HepG2 (cell line): ENCODE measurements at regions not wholly inside any gene's neighbourhood (a gene's known extent, or its start where the extent isn't known, plus 50 kb on each side); places are given as distances from the start of the nearest gene placed in this dataset.

Experiments used
- ATAC-seq: fragments of 200-7000 bp; cut with Tn5 transposase; 3 replicates; pipeline ENCODE4 v1.9.1; 2020; ENCODE audit warnings: mild to moderate bottlenecking, moderate library complexity
- BruUV-seq: library from RNA; stranded (reverse); fragments of 400-500 nt; replicated peaks from 2 replicates; lab custom pipeline; 2021; lab: Mats Ljungman, UMichigan
- CTCF ChIA-PET: fragments of 300-600 bp; formaldehyde crosslinking; extraction: SDS; loops from one replicate; lab custom pipeline; 2021; ENCODE audit warnings: low total read pairs, inconsistent platforms, low intra/inter-chr PET ratio; lab: Yijun Ruan, JAX
- POLR2A ChIA-PET: fragments of 350-600 bp; sonication (Branson Sonifier 250); formaldehyde crosslinking; loops from one replicate; lab custom pipeline; 2020; ENCODE audit warnings: antibody characterized with exemption, inconsistent platforms; lab: Yijun Ruan, JAX
- DNase-seq: peaks from one replicate; pipeline ENCODE4 v3.0.0-alpha.2; 2015; ENCODE audit warnings: low spot score
- FAIRE-seq: peaks from 3 replicates; lab custom pipeline; 2011; peaks lifted over from hg19 to GRCh38; lab: Jason Lieb, UNC
- H2AFZ ChIP-seq: one replicate; pipeline ENCODE4 v1.6.1; 2011; ENCODE audit warnings: low read length, inconsistent platforms
- H3K27ac ChIP-seq: fragments of 300-600 bp; 3 replicates; pipeline ENCODE4 v1.8.0; 2011; ENCODE audit warnings: mixed run types, mild to moderate bottlenecking, mixed read lengths, low read length, inconsistent platforms; ENCODE audit not compliant: insufficient read depth; ENCODE audit errors: extremely low read length
- H3K27me3 ChIP-seq, 2 experiments: fragments of 200-600 bp in 1 of 2; 2 replicates in 1 of 2; 3 replicates in 1 of 2; pipeline versions ENCODE4 v1.6.0 to v1.8.0; 2011; ENCODE audit warnings: low read length in 2 of 2, mild to moderate bottlenecking in 2 of 2, moderate library complexity in 2 of 2, inconsistent platforms in 1 of 2; ENCODE audit not compliant: insufficient read depth in 2 of 2, control insufficient read depth in 1 of 2
- H3K36me3 ChIP-seq, 2 experiments: fragments of 200-600 bp in 1 of 2; replicated peaks in 1 of 2; 2 replicates in 1 of 2; 3 replicates in 1 of 2; pipeline versions ENCODE4 v1.5.1 to v1.8.0; 2011; ENCODE audit warnings: low read length in 2 of 2, inconsistent platforms in 1 of 2; ENCODE audit not compliant: insufficient read depth in 2 of 2, control insufficient read depth in 1 of 2
- H3K4me1 ChIP-seq: 2 replicates; pipeline ENCODE4 v1.5.1; 2012; ENCODE audit warnings: low read length, inconsistent platforms; ENCODE audit not compliant: insufficient read depth
- H3K4me2 ChIP-seq: 2 replicates; pipeline ENCODE4 v1.6.0; 2011; ENCODE audit warnings: low read depth, low read length, inconsistent platforms
- H3K4me3 ChIP-seq, 3 experiments: fragments of 200-600 bp in 1 of 3; sonication (generic), shearing (Covaris generic) in 1 of 3; replicated peaks in 1 of 3; 2 replicates each; pipeline ENCODE4 v1.5.1; 2011 to 2016; ENCODE audit warnings: low read length in 3 of 3, inconsistent platforms in 2 of 3, low read depth in 2 of 3, mild to moderate bottlenecking in 2 of 3, control low read depth in 1 of 3, mixed read lengths in 1 of 3; ENCODE audit not compliant: insufficient read depth in 1 of 3
- H3K79me2 ChIP-seq: one replicate; pipeline ENCODE4 v1.6.1; 2011; ENCODE audit warnings: low read length, inconsistent platforms; ENCODE audit not compliant: insufficient read depth
- H3K9ac ChIP-seq: 2 replicates; pipeline ENCODE4 v1.6.0; 2011; ENCODE audit warnings: mild to moderate bottlenecking, low read depth, low read length, inconsistent platforms; ENCODE audit not compliant: insufficient read depth
- H3K9me3 ChIP-seq: 2 replicates; pipeline ENCODE4 v1.5.1; 2012; ENCODE audit warnings: mild to moderate bottlenecking, low read length
- H4K20me1 ChIP-seq: 2 replicates; pipeline ENCODE4 v1.6.0; 2011; ENCODE audit warnings: inconsistent platforms, mild to moderate bottlenecking, low read length, moderate library complexity; ENCODE audit not compliant: insufficient read depth
- DMTF1 ChIP-seq: sonication (generic); formaldehyde crosslinking; IDR thresholded peaks from 2 replicates; pipeline ENCODE4 v1.4.0; 2020; ENCODE audit warnings: mild to moderate bottlenecking, missing genetic modification reagents
- HMGA1 ChIP-seq: sonication (generic); formaldehyde crosslinking; conservative IDR thresholded peaks from 2 replicates; pipeline ENCODE4 v1.4.0; 2020; ENCODE audit warnings: missing genetic modification reagents
- IKZF4 ChIP-seq: sonication (generic); formaldehyde crosslinking; IDR thresholded peaks from 2 replicates; pipeline ENCODE4 v1.5.1; 2020; ENCODE audit warnings: borderline replicate concordance, mild to moderate bottlenecking, low read depth, missing genetic modification reagents; ENCODE audit errors: not compliant biosample characterization
- KDM4B ChIP-seq: sonication (generic); formaldehyde crosslinking; IDR thresholded peaks from 2 replicates; pipeline ENCODE4 v1.4.0; 2020; ENCODE audit warnings: missing genetic modification reagents
- PCBP1 ChIP-seq: fragments of 200-400 bp; formaldehyde crosslinking; IDR thresholded peaks from 2 replicates; pipeline ENCODE4 v1.6.1; 2017; ENCODE audit warnings: mild to moderate bottlenecking, low read depth, low read length, borderline replicate concordance
- SMAD1 ChIP-seq: sonication (generic); formaldehyde crosslinking; IDR thresholded peaks from 2 replicates; pipeline ENCODE4 v1.4.0; 2020; ENCODE audit warnings: missing genetic modification reagents, low read depth, mild to moderate bottlenecking, borderline replicate concordance
- SP5 ChIP-seq: IDR thresholded peaks from 2 replicates; pipeline ENCODE4 v1.6.1; 2016; ENCODE audit warnings: low read depth, borderline replicate concordance
- STAT5B ChIP-seq: sonication (generic); formaldehyde crosslinking; IDR thresholded peaks from 2 replicates; pipeline ENCODE4 v1.4.0; 2020; ENCODE audit warnings: missing genetic modification reagents
- TRIM24 ChIP-seq: sonication (generic); formaldehyde crosslinking; IDR thresholded peaks from 2 replicates; pipeline ENCODE4 v1.8.0; 2022; ENCODE audit warnings: mild to moderate bottlenecking, missing genetic modification reagents
- ZNF20 ChIP-seq: sonication (generic); formaldehyde crosslinking; IDR thresholded peaks from 2 replicates; pipeline ENCODE4 v1.4.0; 2020; ENCODE audit warnings: mild to moderate bottlenecking, moderate library complexity, missing genetic modification reagents
- ZNF225 ChIP-seq: sonication (generic); formaldehyde crosslinking; IDR thresholded peaks from 2 replicates; pipeline ENCODE4 v1.4.0; 2020; ENCODE audit warnings: mild to moderate bottlenecking, missing genetic modification reagents
- ZNF350 ChIP-seq: sonication (generic); formaldehyde crosslinking; IDR thresholded peaks from 2 replicates; pipeline ENCODE4 v1.4.0; 2020; ENCODE audit warnings: mild to moderate bottlenecking, low read depth, missing genetic modification reagents, borderline replicate concordance
- ZNF432 ChIP-seq: sonication (generic); formaldehyde crosslinking; IDR thresholded peaks from 2 replicates; pipeline ENCODE4 v1.5.0; 2020; ENCODE audit warnings: missing genetic modification reagents, mild to moderate bottlenecking, borderline replicate concordance
- ZNF557 ChIP-seq: sonication (generic); formaldehyde crosslinking; IDR thresholded peaks from 2 replicates; pipeline ENCODE4 v1.4.0; 2020; ENCODE audit warnings: missing genetic modification reagents
- ZNF577 ChIP-seq: sonication (generic); formaldehyde crosslinking; IDR thresholded peaks from 2 replicates; pipeline ENCODE4 v1.4.0; 2020; ENCODE audit warnings: mild to moderate bottlenecking, low read depth, missing genetic modification reagents, borderline replicate concordance
- ZNF816 ChIP-seq: sonication (generic); formaldehyde crosslinking; IDR thresholded peaks from 2 replicates; pipeline ENCODE4 v1.8.0; 2022; ENCODE audit warnings: missing genetic modification reagents, mild to moderate bottlenecking, borderline replicate concordance
- ZSCAN21 ChIP-seq: sonication (generic); formaldehyde crosslinking; IDR thresholded peaks from 2 replicates; pipeline ENCODE4 v1.8.0; 2022; ENCODE audit warnings: mild to moderate bottlenecking, missing genetic modification reagents, moderate library complexity, borderline replicate concordance
- WGBS: methylation state at CpG from one replicate; pipeline ENCODE4 v1.1.6; 2017; ENCODE audit warnings: low lambda C conversion rate; 5-methylcytosine and 5-hydroxymethylcytosine counted together
- in situ Hi-C: cut with HindIII; loops from 2 replicates; pipeline ENCODE4 v1.10.0; 2017; ENCODE audit warnings: low pct_unique_long_range_greater_than_20kb; ENCODE audit not compliant: extremely low pct_ligation_motif_present
- intact Hi-C: fragments of 100-400 bp; cut with micrococcal nuclease; formaldehyde crosslinking; loops from one replicate; pipeline ENCODE4 v1.10.0; 2022; ENCODE audit not compliant: unreplicated experiment
- TF ChIP-seq, protein P1 (sequence below): sonication (generic); formaldehyde crosslinking; IDR thresholded peaks from 2 replicates; pipeline ENCODE4 v1.4.0; 2020; ENCODE audit warnings: mild to moderate bottlenecking, missing genetic modification reagents
- TF ChIP-seq, protein P2 (sequence below): fragments of 450-650 bp; IDR thresholded peaks from 2 replicates; pipeline ENCODE4 v1.6.1; 2017; ENCODE audit warnings: mild to moderate bottlenecking

GRCh38 chr9:82443312-82443711, 454.7 kb downstream of the SPATA31D1 start (continued):
- TF ChIP-seq ZNF225 (CRISPR knock-in tag) (no peak), KDM4B (CRISPR knock-in tag) (no peak), PCBP1 (no peak), HMGA1 (CRISPR knock-in tag) (no peak), SP5 (CRISPR knock-in tag) (no peak)
- TF ChIP-seq, protein P1, sequence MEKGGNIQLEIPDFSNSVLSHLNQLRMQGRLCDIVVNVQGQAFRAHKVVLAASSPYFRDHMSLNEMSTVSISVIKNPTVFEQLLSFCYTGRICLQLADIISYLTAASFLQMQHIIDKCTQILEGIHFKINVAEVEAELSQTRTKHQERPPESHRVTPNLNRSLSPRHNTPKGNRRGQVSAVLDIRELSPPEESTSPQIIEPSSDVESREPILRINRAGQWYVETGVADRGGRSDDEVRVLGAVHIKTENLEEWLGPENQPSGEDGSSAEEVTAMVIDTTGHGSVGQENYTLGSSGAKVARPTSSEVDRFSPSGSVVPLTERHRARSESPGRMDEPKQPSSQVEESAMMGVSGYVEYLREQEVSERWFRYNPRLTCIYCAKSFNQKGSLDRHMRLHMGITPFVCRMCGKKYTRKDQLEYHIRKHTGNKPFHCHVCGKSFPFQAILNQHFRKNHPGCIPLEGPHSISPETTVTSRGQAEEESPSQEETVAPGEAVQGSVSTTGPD (CRISPR knock-in tag), result no peak

DNA sequence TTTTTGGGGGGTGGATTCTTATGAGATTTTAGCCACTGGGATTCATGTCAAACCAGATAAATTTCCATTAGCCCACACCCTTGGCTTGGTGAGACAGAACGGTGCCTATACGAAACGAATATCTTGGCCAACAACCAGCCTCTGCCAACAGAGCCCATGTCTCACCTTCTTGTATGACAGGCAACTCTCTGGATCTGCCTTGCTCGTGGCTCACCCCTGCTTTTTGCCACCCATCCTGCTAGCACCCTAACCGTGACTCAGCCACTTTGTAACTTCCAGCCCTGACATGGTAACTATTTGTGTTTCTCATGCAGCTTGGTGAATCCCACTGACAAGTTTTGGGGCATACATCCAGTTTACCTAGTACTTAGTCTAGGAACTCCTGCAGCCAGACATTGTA, 457.0 kb downstream of the SPATA31D1 start:
- Histone ChIP-seq H3K27ac (no peak overlapping the region), H3K9ac (no peak overlapping the region), H4K20me1 (no peaks in the 10 kb centered on the region), H3K9me3 (peaks cover 65% of the 10 kb centered on the region), H3K4me1 (no peaks in the 10 kb centered on the region), H3K27me3 (no peaks in the 10 kb centered on the region), H3K79me2 (no peaks in the 10 kb centered on the region), H3K4me2 (no peak overlapping the region), H2AFZ (no peak overlapping the region), H3K4me3 (no peak overlapping the region), H3K36me3 (no peaks in the 10 kb centered on the region)
- intact Hi-C loops, result no loop called here
- ATAC-seq (no peak), DNase-seq (no peak), FAIRE-seq (no peak)
- BruUV-seq, result no TSS peak
- in situ Hi-C loops, result no loop called here
- ChIA-PET POLR2A (no interaction called here), CTCF (no interaction called here)
- WGBS, result 43% methylated on average over 5 of the region's 5 CpGs
- no peak for TF ChIP-seq TRIM24
- no peak for TF ChIP-seq ZNF350 (CRISPR knock-in tag)
- no peak for TF ChIP-seq SMAD1 (CRISPR knock-in tag)
- TF ChIP-seq ZNF20, result no peak
- no peak for TF ChIP-seq ZSCAN21 (CRISPR knock-in tag)
- TF ChIP-seq, protein P2, sequence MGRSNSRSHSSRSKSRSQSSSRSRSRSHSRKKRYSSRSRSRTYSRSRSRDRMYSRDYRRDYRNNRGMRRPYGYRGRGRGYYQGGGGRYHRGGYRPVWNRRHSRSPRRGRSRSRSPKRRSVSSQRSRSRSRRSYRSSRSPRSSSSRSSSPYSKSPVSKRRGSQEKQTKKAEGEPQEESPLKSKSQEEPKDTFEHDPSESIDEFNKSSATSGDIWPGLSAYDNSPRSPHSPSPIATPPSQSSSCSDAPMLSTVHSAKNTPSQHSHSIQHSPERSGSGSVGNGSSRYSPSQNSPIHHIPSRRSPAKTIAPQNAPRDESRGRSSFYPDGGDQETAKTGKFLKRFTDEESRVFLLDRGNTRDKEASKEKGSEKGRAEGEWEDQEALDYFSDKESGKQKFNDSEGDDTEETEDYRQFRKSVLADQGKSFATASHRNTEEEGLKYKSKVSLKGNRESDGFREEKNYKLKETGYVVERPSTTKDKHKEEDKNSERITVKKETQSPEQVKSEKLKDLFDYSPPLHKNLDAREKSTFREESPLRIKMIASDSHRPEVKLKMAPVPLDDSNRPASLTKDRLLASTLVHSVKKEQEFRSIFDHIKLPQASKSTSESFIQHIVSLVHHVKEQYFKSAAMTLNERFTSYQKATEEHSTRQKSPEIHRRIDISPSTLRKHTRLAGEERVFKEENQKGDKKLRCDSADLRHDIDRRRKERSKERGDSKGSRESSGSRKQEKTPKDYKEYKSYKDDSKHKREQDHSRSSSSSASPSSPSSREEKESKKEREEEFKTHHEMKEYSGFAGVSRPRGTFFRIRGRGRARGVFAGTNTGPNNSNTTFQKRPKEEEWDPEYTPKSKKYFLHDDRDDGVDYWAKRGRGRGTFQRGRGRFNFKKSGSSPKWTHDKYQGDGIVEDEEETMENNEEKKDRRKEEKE, result no peak
- no peak for TF ChIP-seq DMTF1 (CRISPR knock-in tag)
- TF ChIP-seq STAT5B, result no peak
- TF ChIP-seq ZNF432 (CRISPR knock-in tag), result no peak
- TF ChIP-seq ZNF557 (CRISPR knock-in tag), result no peak
- no peak for TF ChIP-seq ZNF577
- no peak for TF ChIP-seq ZNF816 (CRISPR knock-in tag)
- TF ChIP-seq IKZF4 (CRISPR knock-in tag), result no peak
